C4-2B (cell line): ENCODE measurements at regions not wholly inside any gene's neighbourhood (a gene's known extent, or its start where the extent isn't known, plus 50 kb on each side); places are given as distances from the start of the nearest gene placed in this dataset.

ENCODE experiments used
- H3K27ac ChIP-seq: fragments of 450-650 bp; 2 replicates; pipeline ENCODE4 v1.5.1; 2017
- CTCF ChIP-seq: fragments of 450-650 bp; conservative IDR thresholded peaks from 2 replicates; pipeline ENCODE4 v1.5.1; 2017; ENCODE audit warnings: mild to moderate bottlenecking
- ZFX ChIP-seq: fragments of 450-650 bp; IDR thresholded peaks from 2 replicates; pipeline ENCODE4 v1.6.1; 2017

DNA sequence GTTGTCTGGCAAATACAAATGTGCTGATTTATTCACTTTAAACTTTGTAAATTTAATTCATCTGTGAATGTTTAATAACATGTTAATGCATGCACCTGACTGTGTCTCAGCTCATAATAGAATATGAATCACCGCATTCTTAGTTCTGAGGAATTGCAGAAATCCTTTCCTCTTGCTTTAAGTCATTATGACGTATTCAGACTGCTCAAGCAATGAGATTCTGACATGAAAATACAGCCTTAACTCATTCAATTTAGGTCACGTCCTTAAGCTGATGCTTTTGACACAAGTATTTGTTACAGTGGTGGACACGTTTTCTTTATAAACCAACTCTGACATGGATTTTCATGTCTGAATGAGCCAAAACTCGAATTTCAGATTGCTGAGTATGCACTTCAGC is 541.0 kb upstream of the KLF12 start:
- no peak overlapping the region for H3K27ac ChIP-seq
- no peak for TF ChIP-seq ZFX
- no peak for TF ChIP-seq CTCF

DNA sequence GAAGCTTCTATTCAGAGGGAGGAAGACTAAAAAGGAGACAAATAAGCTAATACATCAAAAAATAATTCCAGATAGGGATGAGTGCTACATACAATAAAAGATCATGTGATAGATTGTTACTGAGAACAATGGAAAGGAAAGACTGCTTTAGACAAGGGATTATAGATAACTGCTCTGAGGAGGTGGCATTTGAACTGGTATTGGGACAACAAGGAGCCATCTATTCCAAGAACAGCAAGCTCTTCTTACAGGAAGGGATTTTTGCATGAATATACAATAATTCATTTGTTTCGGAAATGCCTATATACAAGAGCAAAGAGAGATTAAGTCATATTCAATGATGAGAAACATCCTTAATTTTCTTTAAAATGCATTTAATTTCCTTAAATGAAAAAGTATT is 540.5 kb upstream of the KLF12 start:
- no peak for TF ChIP-seq ZFX
- TF ChIP-seq CTCF: no peak
- H3K27ac ChIP-seq: no peak overlapping the region

- no peak overlapping the region for H3K27ac ChIP-seq
- TF ChIP-seq ZFX: no peak
- TF ChIP-seq CTCF: no peak
Measured at GRCh38 chr13:74669149-74669548, 534.9 kb upstream of the KLF12 start.

DNA sequence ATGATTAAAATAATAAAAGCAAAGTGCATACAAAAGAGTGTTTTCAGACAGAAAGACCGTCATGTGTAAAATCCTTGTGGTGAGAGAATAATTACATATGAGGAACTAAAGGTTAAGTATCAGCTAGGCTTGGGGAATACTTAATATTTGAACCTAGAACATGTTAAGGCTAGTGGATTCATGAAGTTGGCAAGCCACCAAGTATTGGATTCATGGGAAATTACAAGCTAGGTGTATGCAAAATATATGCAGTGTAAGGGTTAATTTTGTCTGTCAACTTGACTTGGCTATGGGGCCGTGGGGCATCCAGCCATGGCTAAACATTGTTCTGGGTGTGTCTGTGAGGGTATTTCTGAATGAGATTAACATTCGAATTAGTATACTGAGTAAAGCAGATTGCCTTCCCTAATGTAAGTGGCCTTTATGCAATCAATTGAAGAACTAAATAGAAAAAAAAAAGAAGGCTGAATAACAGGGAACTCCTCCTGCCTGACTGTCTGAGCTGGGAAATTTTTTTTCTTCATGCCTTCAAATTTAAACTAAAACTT is 533.5 kb upstream of the KLF12 start:
- H3K27ac ChIP-seq: no peak overlapping the region
- TF ChIP-seq CTCF: no peak
- no peak for TF ChIP-seq ZFX

- no peak for TF ChIP-seq CTCF
- TF ChIP-seq ZFX: no peak
- no peak overlapping the region for H3K27ac ChIP-seq
Measured at GRCh38 chr13:74662905-74663304, 528.7 kb upstream of the KLF12 start.

DNA sequence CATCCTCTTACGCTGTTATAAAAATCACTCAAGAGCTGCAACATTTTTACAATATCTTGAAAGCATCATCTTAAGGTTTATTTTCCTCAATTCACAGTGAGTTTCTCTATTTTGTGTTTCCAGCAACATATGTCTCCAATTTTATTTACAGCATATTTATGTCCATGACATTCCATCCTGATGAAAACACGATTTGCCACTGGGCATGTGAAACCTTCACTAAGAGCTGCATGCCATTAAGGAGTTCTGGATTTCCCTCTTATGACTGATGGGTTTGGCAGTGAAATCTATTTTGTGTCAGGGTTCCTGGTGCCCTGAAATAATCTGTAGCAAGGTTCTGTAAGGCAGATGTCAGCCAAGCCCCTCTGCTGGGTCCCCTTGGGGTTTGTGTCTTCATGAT is 527.6 kb upstream of the KLF12 start:
- no peak for TF ChIP-seq ZFX
- no peak for TF ChIP-seq CTCF
- H3K27ac ChIP-seq: no peak overlapping the region

DNA sequence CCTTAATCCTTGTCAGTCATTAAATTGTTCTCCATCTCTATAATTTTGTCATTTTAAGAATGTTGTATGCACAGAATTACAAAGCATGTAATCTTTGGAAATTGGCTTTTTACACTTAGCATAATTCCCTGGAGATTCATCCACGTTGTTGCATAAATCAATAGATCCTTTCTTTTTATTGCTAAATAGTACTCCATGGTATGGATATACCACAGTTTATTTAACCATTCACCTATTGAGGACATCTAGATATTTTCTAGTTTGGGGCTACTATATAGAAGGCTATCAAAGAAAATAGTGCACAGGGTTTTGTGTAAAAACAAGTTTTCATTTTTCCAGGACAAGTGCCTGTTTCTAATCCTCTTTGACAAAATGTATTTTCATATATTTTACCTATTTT is 523.6 kb upstream of the KLF12 start:
- TF ChIP-seq ZFX (no peak), CTCF (no peak)

More for the DNA sequence above, 523.6 kb upstream of the KLF12 start:
- H3K27ac ChIP-seq: no peak overlapping the region
